H1 (cell line): ENCODE measurements at regions not wholly inside any gene's neighbourhood (a gene's known extent, or its start where the extent isn't known, plus 50 kb on each side); places are given as distances from the start of the nearest gene placed in this dataset.

Source experiments
- CTCF ChIA-PET: fragments of 300-600 bp; sonication (Branson Sonifier 250); formaldehyde crosslinking; loops from one replicate; lab custom pipeline; 2021; ENCODE audit not compliant: partially characterized antibody; lab: Charles Lee
- POLR2A ChIA-PET: fragments of 300-600 bp; sonication (Branson Sonifier 250); formaldehyde crosslinking; loops from one replicate; lab custom pipeline; 2021; ENCODE audit warnings: inconsistent platforms; ENCODE audit not compliant: partially characterized antibody; lab: Charles Lee
- DNase-seq, 2 experiments: peaks; one replicate each; pipeline versions ENCODE4 v3.0.0 to v3.0.0-alpha.2; 2010 to 2022; ENCODE audit warnings: low spot score in 2 of 2, low read depth in 1 of 2, mixed read lengths in 1 of 2
- FAIRE-seq: peaks from 2 replicates; lab custom pipeline; 2011; peaks lifted over from hg19 to GRCh38; lab: Jason Lieb, UNC
- H2AFZ ChIP-seq: 2 replicates; pipeline ENCODE4 v1.8.1; 2012; ENCODE audit warnings: low read length, inconsistent platforms
- H2AK5ac ChIP-seq: 2 replicates; pipeline ENCODE4 v1.6.1; 2013; ENCODE audit warnings: low read depth, low read length
- H2BK120ac ChIP-seq: replicated peaks from 2 replicates; pipeline ENCODE3; 2013; ENCODE audit warnings: low read depth, low read length, inconsistent platforms
- H2BK12ac ChIP-seq: 2 replicates; pipeline ENCODE4 v1.6.1; 2013; ENCODE audit warnings: low read depth, low read length
- H2BK15ac ChIP-seq: 2 replicates; pipeline ENCODE4 v1.6.1; 2013; ENCODE audit warnings: low read length
- H2BK20ac ChIP-seq: 2 replicates; pipeline ENCODE4 v1.6.1; 2013; ENCODE audit warnings: low read length
- H2BK5ac ChIP-seq: 2 replicates; pipeline ENCODE4 v1.6.1; 2013; ENCODE audit warnings: low read depth, low read length
- H3K14ac ChIP-seq: 2 replicates; pipeline ENCODE4 v1.6.1; 2013; ENCODE audit warnings: inconsistent platforms; ENCODE audit not compliant: insufficient read length
- H3K18ac ChIP-seq: 2 replicates; pipeline ENCODE4 v1.6.1; 2013; ENCODE audit warnings: low read length; ENCODE audit errors: extremely low read depth
- H3K23ac ChIP-seq: 2 replicates; pipeline ENCODE4 v1.6.1; 2013; ENCODE audit warnings: inconsistent platforms; ENCODE audit not compliant: insufficient read length
- H3K23me2 ChIP-seq: 2 replicates; pipeline ENCODE4 v1.6.1; 2013; ENCODE audit warnings: low read depth, low read length
- H3K27ac ChIP-seq: 2 replicates; pipeline ENCODE4 v1.6.1; 2011; ENCODE audit warnings: low read depth, low read length, inconsistent platforms
- H3K27me3 ChIP-seq, 4 experiments: replicated peaks in 1 of 4; 1 replicate in 1 of 4; 2 replicates in 3 of 4; pipeline versions ENCODE4 v1.6.1 to v1.8.1; 2011 to 2013; ENCODE audit warnings: low read length in 3 of 4, mild to moderate bottlenecking in 3 of 4, inconsistent platforms in 2 of 4, mixed read lengths in 2 of 4, moderate library complexity in 1 of 4; ENCODE audit not compliant: control insufficient read depth in 3 of 4, insufficient read depth in 3 of 4; ENCODE audit errors: extremely low read depth in 1 of 4
- H3K36me3 ChIP-seq, 4 experiments: 2 replicates each; pipeline versions ENCODE4 v1.6.1 to v1.8.1; 2011 to 2013; ENCODE audit warnings: mild to moderate bottlenecking in 4 of 4, low read length in 3 of 4, moderate library complexity in 2 of 4, control low read depth in 1 of 4, inconsistent platforms in 1 of 4; ENCODE audit not compliant: insufficient read depth in 4 of 4, control insufficient read depth in 2 of 4
- H3K4ac ChIP-seq: replicated peaks from 2 replicates; pipeline ENCODE3; 2013; ENCODE audit warnings: low read length, low read depth, mixed read lengths, inconsistent platforms; ENCODE audit not compliant: insufficient read length
- H3K4me1 ChIP-seq, 4 experiments: replicated peaks in 1 of 4; 1 replicate in 1 of 4; 2 replicates in 3 of 4; pipeline versions ENCODE4 v1.6.1 to v1.8.1; 2011 to 2013; ENCODE audit warnings: low read length in 3 of 4, inconsistent platforms in 2 of 4, mixed read lengths in 1 of 4; ENCODE audit not compliant: insufficient read depth in 4 of 4, control insufficient read depth in 3 of 4
- H3K4me2 ChIP-seq, 2 experiments: 2 replicates each; pipeline versions ENCODE4 v1.6.1 to v1.8.1; 2011 to 2013; ENCODE audit warnings: low read depth in 2 of 2, low read length in 2 of 2, control low read depth in 1 of 2, inconsistent platforms in 1 of 2, mild to moderate bottlenecking in 1 of 2; ENCODE audit not compliant: insufficient read depth in 1 of 2
- H3K4me3 ChIP-seq, 4 experiments: fragments of 200-600, 300-600 bp in 1 of 4; sonication (generic), shearing (Covaris generic), sonication (Bioruptor Twin) in 1 of 4; 2 replicates each; pipeline versions ENCODE4 v1.5.1 to v1.8.1; 2011 to 2016; ENCODE audit warnings: low read length in 4 of 4, low read depth in 3 of 4, control low read depth in 2 of 4, inconsistent platforms in 2 of 4, mild to moderate bottlenecking in 2 of 4, mixed read lengths in 1 of 4, moderate library complexity in 1 of 4; ENCODE audit not compliant: insufficient read depth in 2 of 4; ENCODE audit errors: extremely low read depth in 1 of 4
- H3K56ac ChIP-seq: replicated peaks from 2 replicates; pipeline ENCODE3; 2013; ENCODE audit warnings: low read depth, mild to moderate bottlenecking, mixed read lengths, low read length, inconsistent platforms; ENCODE audit not compliant: insufficient read length
- H3K79me1 ChIP-seq: 2 replicates; pipeline ENCODE4 v1.6.1; 2013; ENCODE audit warnings: low read depth, low read length, control low read depth
- H3K79me2 ChIP-seq, 2 experiments: 2 replicates each; pipeline versions ENCODE4 v1.6.1 to v1.8.1; 2012 to 2013; ENCODE audit warnings: low read length in 2 of 2, mild to moderate bottlenecking in 2 of 2, inconsistent platforms in 1 of 2; ENCODE audit not compliant: insufficient read depth in 2 of 2, control insufficient read depth in 1 of 2
- H3K9ac ChIP-seq, 4 experiments: replicated peaks in 1 of 4; 1 replicate in 1 of 4; 2 replicates in 3 of 4; pipeline versions ENCODE4 v1.6.1 to v1.8.1; 2011 to 2013; ENCODE audit warnings: low read depth in 3 of 4, low read length in 3 of 4, control low read depth in 2 of 4, mild to moderate bottlenecking in 2 of 4, moderate library complexity in 2 of 4, inconsistent platforms in 1 of 4; ENCODE audit errors: extremely low read depth in 1 of 4
- H3K9me3 ChIP-seq, 2 experiments: 2 replicates each; pipeline versions ENCODE4 v1.6.1 to v1.8.1; 2012 to 2013; ENCODE audit warnings: mild to moderate bottlenecking in 2 of 2, moderate library complexity in 2 of 2, control low read depth in 1 of 2, inconsistent platforms in 1 of 2, low read depth in 1 of 2, low read length in 1 of 2, mixed read lengths in 1 of 2; ENCODE audit not compliant: insufficient read depth in 2 of 2
- H4K20me1 ChIP-seq, 2 experiments: replicated peaks in 1 of 2; 2 replicates each; pipeline versions ENCODE3 to v1.8.1; 2011 to 2013; ENCODE audit warnings: inconsistent platforms in 2 of 2, low read length in 2 of 2, mild to moderate bottlenecking in 1 of 2; ENCODE audit not compliant: insufficient read depth in 2 of 2, control insufficient read depth in 1 of 2
- H4K5ac ChIP-seq: 2 replicates; pipeline ENCODE4 v1.6.1; 2013; ENCODE audit warnings: low read length, low read depth, mixed read lengths, inconsistent platforms; ENCODE audit not compliant: insufficient read length
- H4K8ac ChIP-seq: 2 replicates; pipeline ENCODE4 v1.8.0; 2013; ENCODE audit warnings: mild to moderate bottlenecking, moderate library complexity, low read length, inconsistent platforms; ENCODE audit not compliant: insufficient read depth; ENCODE audit errors: extremely low read depth
- H4K91ac ChIP-seq: replicated peaks from 2 replicates; pipeline ENCODE3; 2013; ENCODE audit warnings: low read length, mixed read lengths, inconsistent platforms; ENCODE audit not compliant: insufficient read length
- E2F6 ChIP-seq: IDR thresholded peaks from 2 replicates; pipeline ENCODE4 v1.6.1; 2012; ENCODE audit warnings: inconsistent platforms
- MAX ChIP-seq: IDR thresholded peaks from 2 replicates; pipeline ENCODE4 v1.6.1; 2012; ENCODE audit warnings: inconsistent platforms
- RAD21 ChIP-seq, 2 experiments: IDR thresholded peaks in 1 of 2; conservative IDR thresholded peaks in 1 of 2; 2 replicates each; pipeline ENCODE4 v1.6.1; 2011; ENCODE audit warnings: low read depth in 2 of 2, low read length in 2 of 2, improper control_type of control experiment in 1 of 2, inconsistent platforms in 1 of 2, mild to moderate bottlenecking in 1 of 2, moderate library complexity in 1 of 2
- RXRA ChIP-seq: IDR thresholded peaks from 2 replicates; pipeline ENCODE4 v1.6.1; 2011; ENCODE audit warnings: low read depth, mild to moderate bottlenecking, low read length, moderate library complexity; ENCODE audit not compliant: insufficient read depth
- SP2 ChIP-seq: IDR thresholded peaks from 2 replicates; pipeline ENCODE4 v1.6.1; 2012; ENCODE audit warnings: mild to moderate bottlenecking, low read length, inconsistent platforms
- SRF ChIP-seq: IDR thresholded peaks from 2 replicates; pipeline ENCODE4 v1.6.1; 2011; ENCODE audit warnings: mild to moderate bottlenecking, low read depth, low read length, moderate library complexity
- TBP ChIP-seq: IDR thresholded peaks from 2 replicates; pipeline ENCODE4 v1.6.1; 2011; ENCODE audit warnings: low read depth, low read length, improper control_type of control experiment
- TCF12 ChIP-seq: IDR thresholded peaks from 2 replicates; pipeline ENCODE4 v1.6.1; 2011; ENCODE audit warnings: low read depth, mild to moderate bottlenecking, low read length
- WGBS, 2 experiments: shearing (Covaris generic) in 1 of 2; methylation state at CpG; one replicate each; pipeline versions ENCODE4 v1.1.6 to v1.1.7; 2013 to 2015; ENCODE audit warnings: low lambda C conversion rate in 2 of 2, mixed read lengths in 2 of 2, inconsistent platforms in 1 of 2, low coverage in 1 of 2, missing lambda C conversion rate in 1 of 2; ENCODE audit not compliant: insufficient replicate concordance in 2 of 2, insufficient coverage in 1 of 2, insufficient read length in 1 of 2; ENCODE audit errors: extremely low coverage in 1 of 2, missing lambda C conversion rate in 1 of 2; 5-methylcytosine and 5-hydroxymethylcytosine counted together

GRCh38 chr5:164296603-164297080, 791.2 kb downstream of the MAT2B start:
- Histone ChIP-seq H2BK20ac (no peak overlapping the region), H4K5ac (no peak overlapping the region), H3K18ac (peak overlapping the region; percentile 17; the same call in 1 of the 2 replicates), H3K4me1 (peaks cover 0 to 4% (median 0%) of the 10 kb centered on the region in 4 experiments; a peak in 2 of 7 replicates), H3K4ac (no peak overlapping the region), H2BK15ac (no peak overlapping the region), H2AK5ac (no peak overlapping the region), H3K4me2 (peak overlapping the region; percentile 66 to 82), H3K79me1 (no peaks in the 10 kb centered on the region), H3K9ac (peak overlapping the region in 1 of 4 experiments; percentile 34; a peak in 2 of 7 replicates), H3K23ac (no peak overlapping the region), H4K20me1 (no peaks in the 10 kb centered on the region), H3K36me3 (no peaks in the 10 kb centered on the region), H3K9me3 (no peaks in the 10 kb centered on the region), H3K4me3 (peak overlapping the region; percentile 4 to 42 (median 24); a peak in 5 of 8 replicates), H2BK12ac (no peak overlapping the region; the same call in 1 of the 2 replicates), H2AFZ (peak overlapping the region; percentile 98), H3K23me2 (no peaks in the 10 kb centered on the region), H4K91ac (peak overlapping the region; percentile 20), H4K8ac (no peak overlapping the region), H2BK5ac (peak overlapping the region; percentile 18; the same call in 1 of the 2 replicates), H3K56ac (no peak overlapping the region), H3K27me3 (no peaks in the 10 kb centered on the region), H3K79me2 (no peaks in the 10 kb centered on the region), H3K27ac (no peak overlapping the region), H2BK120ac (no peak overlapping the region), H3K14ac (no peak overlapping the region)
- WGBS, 2 experiments = 27% methylated on average over 13 of the region's 14 CpGs; no CpG with 5 or more reads in 1 of the 2 experiments
- POLR2A ChIA-PET = interaction anchor here (0.6 kb wide), 2 partner anchors 124 to 210 kb away, joined by 3 to 4 read pairs; no protein-coding TSS in a partner anchor
- CTCF ChIA-PET = no interaction called here
- DNase-seq = peak; percentile 57 to 68
- FAIRE-seq = peak; percentile 57
- TF ChIP-seq RAD21 (IDR thresholded peaks at IDR 0.05 in 1 of 2, conservative IDR thresholded peaks at IDR 0.05 in 1 of 2; ENCODE audit: low read depth in 2 of 2, low read length in 2 of 2) (peak in 1 of 2 experiments; percentile 16; a peak in 1 of 4 replicates), SRF (peak; percentile 61; the same call in 1 of the 2 replicates), TCF12 (0 out of 2 replicates have a peak, but pooled peaks have one; percentile 17), TBP (no peak), RXRA (no peak), MAX (peak; percentile 75), SP2 (no peak), E2F6 (peak; percentile 63)
